ENCODE measurements at regions not wholly inside any gene's neighbourhood (a gene's known extent, or its start where the extent isn't known, plus 50 kb on each side); places are given as distances from the start of the nearest gene placed in this dataset.

GRCh38 chr9:90162819-90163218 is 479.8 kb downstream of the DIRAS2 start:
- Histone ChIP-seq H3K4me3 (ENCODE audit: low read depth in 2 of 2, low read length in 1 of 2) (no peak overlapping the region), H4K20me1 (ENCODE audit: insufficient read depth) (no peaks in the 10 kb centered on the region), H3K79me2 (ENCODE audit: insufficient read depth) (no peaks in the 10 kb centered on the region), H2AFZ (ENCODE audit: low read depth) (no peak overlapping the region), H3K9me3 (no peaks in the 10 kb centered on the region), H3K4me2 (no peak overlapping the region), H3K36me3 (replicated peaks in 1 of 2; ENCODE audit: control insufficient read depth in 1 of 2, insufficient read depth in 2 of 2, low read length in 1 of 2) (no peaks in the 10 kb centered on the region), H3K9me2 (no peaks in the 10 kb centered on the region), H3K27me3 (ENCODE audit: insufficient read depth) (no peaks in the 10 kb centered on the region), H3K9ac (no peak overlapping the region), H3F3A (replicated peaks; ENCODE audit: insufficient read depth) (no peaks in the 10 kb centered on the region), H3K4me1 (ENCODE audit: control insufficient read depth in 1 of 2, insufficient read depth in 2 of 2, low read depth in 1 of 2, low read length in 1 of 2) (peaks cover 0 to 3% of the 10 kb centered on the region in 2 experiments; a peak in 1 of 4 replicates), H3K27ac (ENCODE audit: low read depth in 2 of 2, low read length in 1 of 2) (no peak overlapping the region)
- TF ChIP-seq TEAD4 (IDR thresholded peaks at IDR 0.05; ENCODE audit: borderline replicate concordance, insufficient read depth) (no peak), GABPA (IDR thresholded peaks at IDR 0.05; ENCODE audit: low read depth) (no peak), EZH2phosphoT487 (IDR thresholded peaks at IDR 0.05; ENCODE audit: borderline replicate concordance, low read depth) (no peak), NRF1 (IDR thresholded peaks at IDR 0.05; ENCODE audit: low read depth, low read length) (no peak), POLR2AphosphoS5 (IDR thresholded peaks at IDR 0.05; ENCODE audit: low read depth, low read length) (no peak), USF2 (IDR thresholded peaks at IDR 0.05; ENCODE audit: borderline replicate concordance, low read depth, low read length) (no peak), MXI1 (IDR thresholded peaks at IDR 0.05; ENCODE audit: low read depth, low read length) (no peak), MAX (IDR thresholded peaks at IDR 0.05; ENCODE audit: low read depth) (no peak), TCF12 (IDR thresholded peaks at IDR 0.05) (no peak), MEF2A (IDR thresholded peaks at IDR 0.05; ENCODE audit: borderline replicate concordance, low read depth) (no peak), CHD2 (IDR thresholded peaks at IDR 0.05; ENCODE audit: low read length, partially characterized antibody) (no peak), IRF3 (IDR thresholded peaks at IDR 0.05; ENCODE audit: low read depth, low read length) (no peak), FOXM1 (IDR thresholded peaks at IDR 0.05; ENCODE audit: low read depth) (no peak), JUND (IDR thresholded peaks at IDR 0.05) (no peak), YY1 (IDR thresholded peaks at IDR 0.05; ENCODE audit: low read depth) (no peak), EP300 (IDR thresholded peaks at IDR 0.05; ENCODE audit: borderline replicate concordance in 1 of 2, low read depth in 1 of 2, low read length in 1 of 2) (no peak), SIN3A (IDR thresholded peaks at IDR 0.05; ENCODE audit: borderline replicate concordance, low read depth, low read length) (no peak), ZBTB33 (IDR thresholded peaks at IDR 0.05; ENCODE audit: borderline replicate concordance, low read depth) (no peak), RCOR1 (IDR thresholded peaks at IDR 0.05; ENCODE audit: low read length) (no peak), TAF1 (IDR thresholded peaks at IDR 0.05; ENCODE audit: borderline replicate concordance, low read depth, low read length) (no peak)
- 20% methylated on average over 3 of the region's 3 CpGs for WGBS (ENCODE audit: low lambda C conversion rate)
- POLR2A ChIA-PET, result no interaction called here
- CTCF ChIA-PET, result interaction anchor here (1.4 kb wide), 1 partner anchor 20 kb away, joined by 6 read pairs; no protein-coding TSS in a partner anchor
- DNase-seq, result no peak

Measured in SK-N-SH (cell line).